Activated CD8-positive, alpha-beta T cell treated with anti-CD3 and anti-CD28 coated beads for 36 hours (primary cell): ENCODE measurements at regions not wholly inside any gene's neighbourhood (a gene's known extent, or its start where the extent isn't known, plus 50 kb on each side); places are given as distances from the start of the nearest gene placed in this dataset.

Experiments used
- ATAC-seq: fragments of 200-7000 bp; cut with Tn5 transposase; one replicate; pipeline ENCODE4 v1.10.0; 2021; ENCODE audit warnings: mild to moderate bottlenecking, moderate library complexity
- CTCF ChIA-PET: fragments of 350-600 bp; sonication (Branson Sonifier 250); formaldehyde crosslinking; loops from one replicate; lab custom pipeline; 2021; ENCODE audit warnings: antibody characterized with exemption; lab: Charles Lee
- POLR2A ChIA-PET: fragments of 350-600 bp; sonication (Branson Sonifier 250); formaldehyde crosslinking; loops from one replicate; lab custom pipeline; 2021; ENCODE audit warnings: antibody characterized with exemption; lab: Charles Lee
- DNase-seq: peaks from one replicate; pipeline ENCODE4 v3.0.0-alpha.2; 2020
- H3K27ac Mint-ChIP-seq: one replicate; pipeline ENCODE4 v1.8.0; 2021; ENCODE audit warnings: mild to moderate bottlenecking, mixed read lengths
- H3K27me3 Mint-ChIP-seq: one replicate; pipeline ENCODE4 v1.8.0; 2021; ENCODE audit warnings: mixed read lengths
- H3K36me3 Mint-ChIP-seq: one replicate; pipeline ENCODE4 v1.8.0; 2021; ENCODE audit warnings: low read depth, mixed read lengths
- H3K4me1 Mint-ChIP-seq: one replicate; pipeline ENCODE4 v1.8.0; 2021; ENCODE audit warnings: low read depth, mixed read lengths
- H3K4me3 Mint-ChIP-seq: one replicate; pipeline ENCODE4 v1.8.0; 2021; ENCODE audit warnings: mild to moderate bottlenecking, moderate library complexity, mixed read lengths
- H3K9me3 Mint-ChIP-seq: one replicate; pipeline ENCODE4 v1.8.0; 2021; ENCODE audit warnings: mixed read lengths
- intact Hi-C: fragments of 100-400 bp; cut with micrococcal nuclease; formaldehyde crosslinking; loops from one replicate; pipeline ENCODE4 v1.10.0; 2022
- TF ChIP-seq, protein P1 (sequence below): fragments of 200-600 bp; IDR thresholded peaks from one replicate; pipeline ENCODE4 v1.8.0; 2022; ENCODE audit warnings: antibody characterized with exemption, mild to moderate bottlenecking

DNA sequence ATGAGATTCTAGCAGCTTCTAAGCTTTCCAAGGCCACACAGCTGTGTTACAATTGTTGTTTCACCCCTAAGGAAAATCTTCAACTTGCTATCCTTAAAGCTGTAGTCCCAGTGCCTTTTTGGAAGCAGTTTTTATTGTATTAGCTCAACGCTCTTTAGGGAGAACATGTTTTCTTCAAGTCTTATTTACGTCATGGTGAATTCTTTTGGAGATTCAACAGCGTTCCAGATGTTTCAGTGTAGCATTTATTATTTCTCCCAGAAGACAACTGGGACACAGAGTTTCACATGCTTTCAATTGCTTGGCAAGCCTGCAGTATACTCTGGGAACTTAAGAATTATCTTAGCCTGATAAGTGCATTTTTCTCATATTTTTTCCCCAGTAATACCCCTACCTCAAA, 888.3 kb downstream of the PLOD2 start:
- no peak for ATAC-seq
- no peak for DNase-seq
- POLR2A ChIA-PET, result no interaction called here
- H3K27ac Mint-ChIP-seq, result no peak overlapping the region
- no peaks in the 10 kb centered on the region for H3K4me1 Mint-ChIP-seq
- no peaks in the 10 kb centered on the region for H3K27me3 Mint-ChIP-seq
- TF ChIP-seq, protein P1, sequence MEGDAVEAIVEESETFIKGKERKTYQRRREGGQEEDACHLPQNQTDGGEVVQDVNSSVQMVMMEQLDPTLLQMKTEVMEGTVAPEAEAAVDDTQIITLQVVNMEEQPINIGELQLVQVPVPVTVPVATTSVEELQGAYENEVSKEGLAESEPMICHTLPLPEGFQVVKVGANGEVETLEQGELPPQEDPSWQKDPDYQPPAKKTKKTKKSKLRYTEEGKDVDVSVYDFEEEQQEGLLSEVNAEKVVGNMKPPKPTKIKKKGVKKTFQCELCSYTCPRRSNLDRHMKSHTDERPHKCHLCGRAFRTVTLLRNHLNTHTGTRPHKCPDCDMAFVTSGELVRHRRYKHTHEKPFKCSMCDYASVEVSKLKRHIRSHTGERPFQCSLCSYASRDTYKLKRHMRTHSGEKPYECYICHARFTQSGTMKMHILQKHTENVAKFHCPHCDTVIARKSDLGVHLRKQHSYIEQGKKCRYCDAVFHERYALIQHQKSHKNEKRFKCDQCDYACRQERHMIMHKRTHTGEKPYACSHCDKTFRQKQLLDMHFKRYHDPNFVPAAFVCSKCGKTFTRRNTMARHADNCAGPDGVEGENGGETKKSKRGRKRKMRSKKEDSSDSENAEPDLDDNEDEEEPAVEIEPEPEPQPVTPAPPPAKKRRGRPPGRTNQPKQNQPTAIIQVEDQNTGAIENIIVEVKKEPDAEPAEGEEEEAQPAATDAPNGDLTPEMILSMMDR, result no peak
- peaks cover 5% of the 10 kb centered on the region for H3K9me3 Mint-ChIP-seq
- CTCF ChIA-PET, result no interaction called here
- intact Hi-C loops, result no loop called here
- H3K36me3 Mint-ChIP-seq, result no peaks in the 10 kb centered on the region
- no peak overlapping the region for H3K4me3 Mint-ChIP-seq

DNA sequence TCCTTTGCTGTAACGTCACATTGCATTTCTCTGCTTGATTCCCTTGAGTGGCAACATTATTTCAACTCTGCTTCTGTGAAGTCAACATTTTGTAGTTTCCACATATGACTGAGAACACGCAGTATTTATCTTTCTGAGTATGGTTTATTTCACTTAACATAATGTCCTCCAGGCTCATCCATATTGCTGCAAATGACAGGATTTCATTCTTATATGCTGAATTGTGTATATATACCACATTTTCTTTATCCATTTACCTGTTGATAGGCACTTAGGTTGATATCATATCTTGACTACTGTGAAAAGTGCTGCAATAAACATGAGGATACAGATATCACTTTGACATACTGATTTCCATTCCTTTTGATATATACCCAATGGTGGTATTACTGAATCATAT, 878.5 kb downstream of the PLOD2 start:
- TF ChIP-seq, protein P1, result no peak
- Mint-ChIP-seq H3K36me3 (no peaks in the 10 kb centered on the region), H3K27ac (no peak overlapping the region), H3K4me3 (no peak overlapping the region), H3K9me3 (peaks cover 6% of the 10 kb centered on the region), H3K27me3 (no peaks in the 10 kb centered on the region), H3K4me1 (no peaks in the 10 kb centered on the region)
- intact Hi-C loops, result no loop called here
- DNase-seq, result no peak
- ChIA-PET CTCF (no interaction called here), POLR2A (no interaction called here)
- ATAC-seq, result no peak

GRCh38 chr3:145286937-145287336, 874.0 kb downstream of the PLOD2 start:
- intact Hi-C loops, result no loop called here
- CTCF ChIA-PET, result no interaction called here
- TF ChIP-seq, protein P1, result no peak
- no peaks in the 10 kb centered on the region for H3K36me3 Mint-ChIP-seq
- no peaks in the 10 kb centered on the region for H3K4me1 Mint-ChIP-seq
- no peak for ATAC-seq
- H3K27me3 Mint-ChIP-seq, result no peaks in the 10 kb centered on the region
- DNase-seq, result no peak
- H3K27ac Mint-ChIP-seq, result no peak overlapping the region
- POLR2A ChIA-PET, result no interaction called here
- H3K9me3 Mint-ChIP-seq, result peaks cover 3% of the 10 kb centered on the region
- H3K4me3 Mint-ChIP-seq, result no peak overlapping the region

GRCh38 chr3:145290010-145290409, 871.0 kb downstream of the PLOD2 start:
- TF ChIP-seq, protein P1, result no peak
- no peak overlapping the region for H3K4me3 Mint-ChIP-seq
- no peaks in the 10 kb centered on the region for H3K27me3 Mint-ChIP-seq
- no peaks in the 10 kb centered on the region for H3K4me1 Mint-ChIP-seq
- intact Hi-C loops, result no loop called here
- no peaks in the 10 kb centered on the region for H3K36me3 Mint-ChIP-seq
- DNase-seq (no peak), ATAC-seq (no peak)
- H3K27ac Mint-ChIP-seq, result no peak overlapping the region
- CTCF ChIA-PET, result no interaction called here
- POLR2A ChIA-PET, result interaction anchor here (0.7 kb wide), 1 partner anchor 15 kb away, joined by 3 read pairs; no protein-coding TSS in a partner anchor
- peaks cover 3% of the 10 kb centered on the region for H3K9me3 Mint-ChIP-seq

DNA sequence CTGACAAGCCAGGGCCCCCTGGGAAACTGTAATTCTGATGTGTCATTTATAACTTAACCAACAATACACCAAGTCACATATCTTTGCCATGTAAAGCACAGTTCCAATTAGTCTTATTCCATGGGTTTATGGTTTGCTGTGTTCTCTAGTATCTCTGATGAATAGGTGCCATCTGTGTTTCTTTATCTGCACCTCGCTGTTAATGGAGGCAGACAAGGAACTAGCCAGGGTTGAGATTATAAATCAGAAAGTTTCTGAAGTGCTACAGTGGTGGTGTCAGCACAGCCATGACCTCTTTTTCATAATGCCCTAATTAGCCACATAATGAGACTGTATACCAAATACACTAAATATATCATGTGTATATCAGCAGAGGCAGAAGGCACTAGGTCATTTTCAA, 866.4 kb downstream of the PLOD2 start:
- ATAC-seq, result no peak
- DNase-seq, result no peak
- H3K4me3 Mint-ChIP-seq, result no peak overlapping the region
- H3K4me1 Mint-ChIP-seq, result no peaks in the 10 kb centered on the region
- ChIA-PET CTCF (no interaction called here), POLR2A (no interaction called here)
- H3K9me3 Mint-ChIP-seq, result peaks cover 3% of the 10 kb centered on the region
- no peaks in the 10 kb centered on the region for H3K36me3 Mint-ChIP-seq
- no peaks in the 10 kb centered on the region for H3K27me3 Mint-ChIP-seq
- H3K27ac Mint-ChIP-seq, result no peak overlapping the region
- intact Hi-C loops, result no loop called here
- TF ChIP-seq, protein P1, result no peak
